Activated CD4-positive, alpha-beta T cell treated with anti-CD3 and anti-CD28 coated beads, Interleukin-2, amount 10 ng/mL, durations not matched to agents 7 days and 5 days (primary cell): ENCODE measurements at regions not wholly inside any gene's neighbourhood (a gene's known extent, or its start where the extent isn't known, plus 50 kb on each side); places are given as distances from the start of the nearest gene placed in this dataset.

Experiments
- CTCF ChIA-PET: fragments of 350-600 bp; sonication (Branson Sonifier 250); formaldehyde crosslinking; loops from one replicate; lab custom pipeline; 2021; ENCODE audit warnings: antibody characterized with exemption; lab: Charles Lee
- POLR2A ChIA-PET: fragments of 350-600 bp; sonication (Branson Sonifier 250); formaldehyde crosslinking; loops from one replicate; lab custom pipeline; 2021; ENCODE audit warnings: antibody characterized with exemption; lab: Charles Lee
- DNase-seq: peaks from one replicate; pipeline ENCODE4 v3.0.0-alpha.2; 2020
- H3K27ac Mint-ChIP-seq: one replicate; pipeline ENCODE4 v1.8.0; 2021; ENCODE audit warnings: mild to moderate bottlenecking, moderate library complexity, mixed read lengths
- H3K27me3 Mint-ChIP-seq: one replicate; pipeline ENCODE4 v1.8.0; 2021; ENCODE audit warnings: mixed read lengths
- H3K36me3 Mint-ChIP-seq: one replicate; pipeline ENCODE4 v1.8.0; 2021; ENCODE audit warnings: low read depth, mixed read lengths
- H3K4me1 Mint-ChIP-seq: one replicate; pipeline ENCODE4 v1.8.0; 2021; ENCODE audit warnings: mixed read lengths
- H3K4me3 Mint-ChIP-seq: one replicate; pipeline ENCODE4 v1.8.0; 2021; ENCODE audit warnings: mild to moderate bottlenecking, moderate library complexity, mixed read lengths
- H3K9me3 Mint-ChIP-seq: one replicate; pipeline ENCODE4 v1.8.0; 2021; ENCODE audit warnings: mixed read lengths

GRCh38 chr7:136312592-136312991, 335.4 kb upstream of the MTPN start:
- no peak overlapping the region for H3K4me3 Mint-ChIP-seq
- no peaks in the 10 kb centered on the region for H3K27me3 Mint-ChIP-seq
- no peaks in the 10 kb centered on the region for H3K4me1 Mint-ChIP-seq
- ChIA-PET POLR2A (no interaction called here), CTCF (no interaction called here)
- H3K27ac Mint-ChIP-seq, result no peak overlapping the region
- H3K9me3 Mint-ChIP-seq, result peaks cover 15% of the 10 kb centered on the region
- no peak for DNase-seq
- H3K36me3 Mint-ChIP-seq, result no peaks in the 10 kb centered on the region

- no peak overlapping the region for H3K4me3 Mint-ChIP-seq
- no peaks in the 10 kb centered on the region for H3K27me3 Mint-ChIP-seq
- ChIA-PET POLR2A (no interaction called here), CTCF (no interaction called here)
- no peak overlapping the region for H3K27ac Mint-ChIP-seq
- no peaks in the 10 kb centered on the region for H3K36me3 Mint-ChIP-seq
- no peaks in the 10 kb centered on the region for H3K4me1 Mint-ChIP-seq
- DNase-seq, result no peak
- peaks cover 11% of the 10 kb centered on the region for H3K9me3 Mint-ChIP-seq
Observed at GRCh38 chr7:136309407-136309806, 332.2 kb upstream of the MTPN start.

- no peak for DNase-seq
- peaks cover 10% of the 10 kb centered on the region for H3K9me3 Mint-ChIP-seq
- H3K4me3 Mint-ChIP-seq, result no peak overlapping the region
- no peaks in the 10 kb centered on the region for H3K4me1 Mint-ChIP-seq
- ChIA-PET CTCF (no interaction called here), POLR2A (no interaction called here)
- H3K27ac Mint-ChIP-seq, result no peak overlapping the region
- no peaks in the 10 kb centered on the region for H3K27me3 Mint-ChIP-seq
- H3K36me3 Mint-ChIP-seq, result no peaks in the 10 kb centered on the region
Observed at GRCh38 chr7:136308230-136308629, 331.1 kb upstream of the MTPN start.

- CTCF ChIA-PET, result no interaction called here
- H3K9me3 Mint-ChIP-seq, result peaks cover 10% of the 10 kb centered on the region
- H3K4me1 Mint-ChIP-seq, result no peaks in the 10 kb centered on the region
- H3K27me3 Mint-ChIP-seq, result no peaks in the 10 kb centered on the region
- no peak overlapping the region for H3K27ac Mint-ChIP-seq
- H3K4me3 Mint-ChIP-seq, result no peak overlapping the region
- POLR2A ChIA-PET, result no interaction called here
- H3K36me3 Mint-ChIP-seq, result no peaks in the 10 kb centered on the region
- DNase-seq, result no peak
Observed at GRCh38 chr7:136303162-136303561, 326.0 kb upstream of the MTPN start.

GRCh38 chr7:136302049-136302448, 324.9 kb upstream of the MTPN start:
- H3K27ac Mint-ChIP-seq, result no peak overlapping the region
- no peaks in the 10 kb centered on the region for H3K4me1 Mint-ChIP-seq
- H3K36me3 Mint-ChIP-seq, result no peaks in the 10 kb centered on the region
- no peak for DNase-seq
- CTCF ChIA-PET, result no interaction called here
- peaks cover 10% of the 10 kb centered on the region for H3K9me3 Mint-ChIP-seq
- H3K27me3 Mint-ChIP-seq, result no peaks in the 10 kb centered on the region
- H3K4me3 Mint-ChIP-seq, result no peak overlapping the region
- POLR2A ChIA-PET, result no interaction called here

GRCh38 chr7:136294977-136295376, 317.8 kb upstream of the MTPN start:
- Mint-ChIP-seq H3K4me1 (no peaks in the 10 kb centered on the region), H3K27ac (no peak overlapping the region), H3K9me3 (no peaks in the 10 kb centered on the region), H3K4me3 (no peak overlapping the region), H3K27me3 (no peaks in the 10 kb centered on the region), H3K36me3 (no peaks in the 10 kb centered on the region)
- CTCF ChIA-PET, result no interaction called here
- POLR2A ChIA-PET, result no interaction called here
- DNase-seq, result no peak

GRCh38 chr7:136293841-136294391, 316.8 kb upstream of the MTPN start:
- no peaks in the 10 kb centered on the region for H3K9me3 Mint-ChIP-seq
- no peaks in the 10 kb centered on the region for H3K4me1 Mint-ChIP-seq
- POLR2A ChIA-PET, result no interaction called here
- H3K4me3 Mint-ChIP-seq, result no peak overlapping the region
- H3K27me3 Mint-ChIP-seq, result no peaks in the 10 kb centered on the region
- H3K27ac Mint-ChIP-seq, result no peak overlapping the region
- no peak for DNase-seq
- CTCF ChIA-PET, result no interaction called here
- H3K36me3 Mint-ChIP-seq, result no peaks in the 10 kb centered on the region

GRCh38 chr7:136293272-136293671, 316.1 kb upstream of the MTPN start:
- ChIA-PET POLR2A (no interaction called here), CTCF (no interaction called here)
- H3K27me3 Mint-ChIP-seq, result no peaks in the 10 kb centered on the region
- H3K36me3 Mint-ChIP-seq, result no peaks in the 10 kb centered on the region
- no peaks in the 10 kb centered on the region for H3K9me3 Mint-ChIP-seq
- no peak for DNase-seq
- H3K4me3 Mint-ChIP-seq, result no peak overlapping the region
- H3K27ac Mint-ChIP-seq, result no peak overlapping the region
- no peaks in the 10 kb centered on the region for H3K4me1 Mint-ChIP-seq

GRCh38 chr7:136292365-136292764, 315.2 kb upstream of the MTPN start:
- no peaks in the 10 kb centered on the region for H3K4me1 Mint-ChIP-seq
- no peaks in the 10 kb centered on the region for H3K36me3 Mint-ChIP-seq
- H3K27ac Mint-ChIP-seq, result no peak overlapping the region
- POLR2A ChIA-PET, result no interaction called here
- no peaks in the 10 kb centered on the region for H3K9me3 Mint-ChIP-seq
- CTCF ChIA-PET, result no interaction called here
- no peak overlapping the region for H3K4me3 Mint-ChIP-seq
- H3K27me3 Mint-ChIP-seq, result no peaks in the 10 kb centered on the region
- no peak for DNase-seq

GRCh38 chr7:136290351-136290750, 313.2 kb upstream of the MTPN start:
- H3K27ac Mint-ChIP-seq, result no peak overlapping the region
- POLR2A ChIA-PET, result no interaction called here
- DNase-seq, result no peak
- no peaks in the 10 kb centered on the region for H3K9me3 Mint-ChIP-seq
- no peaks in the 10 kb centered on the region for H3K36me3 Mint-ChIP-seq
- H3K4me1 Mint-ChIP-seq, result no peaks in the 10 kb centered on the region
- no peak overlapping the region for H3K4me3 Mint-ChIP-seq
- CTCF ChIA-PET, result interaction anchor here (1.1 kb wide), 1 partner anchor 32 kb away, joined by 3 read pairs; no protein-coding TSS in a partner anchor
- no peaks in the 10 kb centered on the region for H3K27me3 Mint-ChIP-seq

- CTCF ChIA-PET, result no interaction called here
- no peaks in the 10 kb centered on the region for H3K36me3 Mint-ChIP-seq
Observed at GRCh38 chr7:136278057-136278456, 300.9 kb upstream of the MTPN start.

GRCh38 chr7:136275794-136276193, 298.6 kb upstream of the MTPN start:
- no peak for DNase-seq
- H3K27me3 Mint-ChIP-seq, result no peaks in the 10 kb centered on the region
- H3K36me3 Mint-ChIP-seq, result no peaks in the 10 kb centered on the region
- no peaks in the 10 kb centered on the region for H3K4me1 Mint-ChIP-seq
- POLR2A ChIA-PET, result no interaction called here
- CTCF ChIA-PET, result no interaction called here
- H3K27ac Mint-ChIP-seq, result no peak overlapping the region
- no peak overlapping the region for H3K4me3 Mint-ChIP-seq
- no peaks in the 10 kb centered on the region for H3K9me3 Mint-ChIP-seq

More at GRCh38 chr7:136278057-136278456, 300.9 kb upstream of the MTPN start:
- Mint-ChIP-seq H3K27me3 (no peaks in the 10 kb centered on the region), H3K4me3 (no peak overlapping the region), H3K9me3 (no peaks in the 10 kb centered on the region), H3K4me1 (no peaks in the 10 kb centered on the region), H3K27ac (no peak overlapping the region)
- POLR2A ChIA-PET, result no interaction called here
- DNase-seq, result no peak

- ChIA-PET CTCF (no interaction called here), POLR2A (no interaction called here)
- no peak for DNase-seq
- Mint-ChIP-seq H3K27ac (no peak overlapping the region), H3K9me3 (no peaks in the 10 kb centered on the region), H3K4me1 (no peaks in the 10 kb centered on the region), H3K27me3 (no peaks in the 10 kb centered on the region), H3K36me3 (no peaks in the 10 kb centered on the region), H3K4me3 (no peak overlapping the region)
Observed at GRCh38 chr7:136274636-136275345, 297.6 kb upstream of the MTPN start.

GRCh38 chr7:136272934-136273333, 295.8 kb upstream of the MTPN start:
- POLR2A ChIA-PET, result no interaction called here
- H3K27ac Mint-ChIP-seq, result no peak overlapping the region
- no peaks in the 10 kb centered on the region for H3K9me3 Mint-ChIP-seq
- no peak for DNase-seq
- H3K27me3 Mint-ChIP-seq, result no peaks in the 10 kb centered on the region
- no peak overlapping the region for H3K4me3 Mint-ChIP-seq
- H3K4me1 Mint-ChIP-seq, result no peaks in the 10 kb centered on the region
- H3K36me3 Mint-ChIP-seq, result no peaks in the 10 kb centered on the region
- CTCF ChIA-PET, result no interaction called here
